SJCRH30 (cell line): ENCODE measurements at regions not wholly inside any gene's neighbourhood (a gene's known extent, or its start where the extent isn't known, plus 50 kb on each side); places are given as distances from the start of the nearest gene placed in this dataset.

Experiments
- DNase-seq, 2 experiments: peaks; one replicate each; pipeline ENCODE4 v3.0.0-alpha.2; 2015 to 2020
- H3K27ac ChIP-seq: fragments of 250-450 bp; sonication (Bioruptor Pico); 2 replicates; pipeline ENCODE4 v1.5.1; 2020; ENCODE audit warnings: mild to moderate bottlenecking, moderate library complexity
- H3K27me3 ChIP-seq: fragments of 250-450 bp; sonication (Bioruptor Pico); 2 replicates; pipeline ENCODE4 v1.5.1; 2020; ENCODE audit warnings: mild to moderate bottlenecking, moderate library complexity
- H3K36me3 ChIP-seq: fragments of 250-450 bp; sonication (Bioruptor Pico); 2 replicates; pipeline ENCODE4 v1.5.1; 2020; ENCODE audit warnings: mild to moderate bottlenecking, moderate library complexity
- H3K4me1 ChIP-seq: fragments of 250-450 bp; sonication (Bioruptor Pico); 2 replicates; pipeline ENCODE4 v1.5.1; 2020; ENCODE audit warnings: mild to moderate bottlenecking, moderate library complexity
- H3K4me3 ChIP-seq: fragments of 250-450 bp; sonication (Bioruptor Pico); 2 replicates; pipeline ENCODE4 v1.5.1; 2020; ENCODE audit warnings: mild to moderate bottlenecking, moderate library complexity
- H3K9me3 ChIP-seq: fragments of 250-450 bp; sonication (Bioruptor Pico); replicated peaks from 2 replicates; pipeline ENCODE4 v1.5.1; 2020; ENCODE audit warnings: mild to moderate bottlenecking, moderate library complexity

- peak overlapping the region; percentile 39 for H3K4me3 ChIP-seq
- H3K27ac ChIP-seq = peak overlapping the region; percentile 68
- DNase-seq = peak; percentile 29 to 70
These were observed 365.7 kb upstream of the EPHA7 start for GRCh38 chr6:93784794-93785693.

GRCh38 chr6:93779086-93779841 is 359.9 kb upstream of the EPHA7 start:
- no peaks in the 10 kb centered on the region for H3K27me3 ChIP-seq
- peak overlapping the region; percentile 56 for H3K4me3 ChIP-seq
- H3K9me3 ChIP-seq = no peaks in the 10 kb centered on the region
- peak overlapping the region; percentile 89 for H3K27ac ChIP-seq
- no peaks in the 10 kb centered on the region for H3K36me3 ChIP-seq
- H3K4me1 ChIP-seq = peaks cover 16% of the 10 kb centered on the region
- DNase-seq = peak; percentile 68 to 84

More at GRCh38 chr6:93784794-93785693, 365.7 kb upstream of the EPHA7 start:
- Histone ChIP-seq H3K9me3 (no peaks in the 10 kb centered on the region), H3K36me3 (no peaks in the 10 kb centered on the region), H3K27me3 (no peaks in the 10 kb centered on the region), H3K4me1 (peaks cover 34% of the 10 kb centered on the region)

- no peaks in the 10 kb centered on the region for H3K4me1 ChIP-seq
- H3K27me3 ChIP-seq = no peaks in the 10 kb centered on the region
- H3K9me3 ChIP-seq = no peaks in the 10 kb centered on the region
- H3K4me3 ChIP-seq = no peak overlapping the region
- no peak overlapping the region for H3K27ac ChIP-seq
- H3K36me3 ChIP-seq = no peaks in the 10 kb centered on the region
- DNase-seq = no peak
These were observed 339.8 kb upstream of the EPHA7 start for GRCh38 chr6:93759190-93759589.

GRCh38 chr6:93751969-93752368 is 332.6 kb upstream of the EPHA7 start:
- no peaks in the 10 kb centered on the region for H3K27me3 ChIP-seq
- no peak for DNase-seq
- no peak overlapping the region for H3K4me3 ChIP-seq
- no peaks in the 10 kb centered on the region for H3K4me1 ChIP-seq
- H3K9me3 ChIP-seq = no peaks in the 10 kb centered on the region
- no peaks in the 10 kb centered on the region for H3K36me3 ChIP-seq
- H3K27ac ChIP-seq = no peak overlapping the region

GRCh38 chr6:93749930-93750329 is 330.6 kb upstream of the EPHA7 start:
- no peaks in the 10 kb centered on the region for H3K36me3 ChIP-seq

GRCh38 chr6:93749191-93749590 is 329.8 kb upstream of the EPHA7 start:
- Histone ChIP-seq H3K27ac (no peak overlapping the region), H3K9me3 (0 out of 2 replicates have a peak, but pooled peaks cover 3% of the 10 kb centered on the region), H3K4me3 (no peak overlapping the region), H3K4me1 (no peaks in the 10 kb centered on the region), H3K27me3 (no peaks in the 10 kb centered on the region), H3K36me3 (no peaks in the 10 kb centered on the region)
- no peak for DNase-seq

More at GRCh38 chr6:93749930-93750329, 330.6 kb upstream of the EPHA7 start:
- no peak overlapping the region for H3K4me3 ChIP-seq
- no peak overlapping the region for H3K27ac ChIP-seq
- H3K27me3 ChIP-seq = no peaks in the 10 kb centered on the region
- DNase-seq = no peak
- H3K9me3 ChIP-seq = no peaks in the 10 kb centered on the region
- no peaks in the 10 kb centered on the region for H3K4me1 ChIP-seq

GRCh38 chr6:93746892-93747291 is 327.5 kb upstream of the EPHA7 start:
- Histone ChIP-seq H3K36me3 (no peaks in the 10 kb centered on the region), H3K27ac (no peak overlapping the region), H3K9me3 (peaks cover 9% of the 10 kb centered on the region; the same call in 1 of the 2 replicates), H3K4me3 (no peak overlapping the region), H3K4me1 (no peaks in the 10 kb centered on the region), H3K27me3 (no peaks in the 10 kb centered on the region)
- no peak for DNase-seq

- Histone ChIP-seq H3K9me3 (peaks cover 12% of the 10 kb centered on the region; the same call in 1 of the 2 replicates), H3K36me3 (no peaks in the 10 kb centered on the region), H3K4me1 (no peaks in the 10 kb centered on the region), H3K27ac (no peak overlapping the region), H3K4me3 (no peak overlapping the region), H3K27me3 (no peaks in the 10 kb centered on the region)
- DNase-seq = no peak
These were observed 325.9 kb upstream of the EPHA7 start for GRCh38 chr6:93745306-93745705.

- Histone ChIP-seq H3K27me3 (no peaks in the 10 kb centered on the region), H3K27ac (no peak overlapping the region), H3K36me3 (no peaks in the 10 kb centered on the region), H3K4me1 (peaks cover 18% of the 10 kb centered on the region), H3K9me3 (no peaks in the 10 kb centered on the region), H3K4me3 (no peak overlapping the region)
- DNase-seq = no peak
These were observed 315.7 kb upstream of the EPHA7 start for GRCh38 chr6:93735099-93735498.

- no peaks in the 10 kb centered on the region for H3K27me3 ChIP-seq
- no peak overlapping the region for H3K27ac ChIP-seq
- H3K4me3 ChIP-seq = no peak overlapping the region
- no peak for DNase-seq
- no peaks in the 10 kb centered on the region for H3K36me3 ChIP-seq
- H3K9me3 ChIP-seq = no peaks in the 10 kb centered on the region
- peaks cover 6% of the 10 kb centered on the region; the same call in 1 of the 2 replicates for H3K4me1 ChIP-seq
These were observed 311.9 kb upstream of the EPHA7 start for GRCh38 chr6:93731306-93731705.

- Histone ChIP-seq H3K9me3 (no peaks in the 10 kb centered on the region), H3K27me3 (no peaks in the 10 kb centered on the region), H3K36me3 (no peaks in the 10 kb centered on the region; the same call in 1 of the 2 replicates), H3K4me1 (peaks cover 6% of the 10 kb centered on the region; the same call in 1 of the 2 replicates), H3K4me3 (no peak overlapping the region), H3K27ac (no peak overlapping the region)
- no peak for DNase-seq
These were observed 308.8 kb upstream of the EPHA7 start for GRCh38 chr6:93728150-93728549.

GRCh38 chr6:93727447-93727846 is 308.1 kb upstream of the EPHA7 start:
- DNase-seq = no peak
- no peak overlapping the region for H3K27ac ChIP-seq
- H3K27me3 ChIP-seq = no peaks in the 10 kb centered on the region
- H3K36me3 ChIP-seq = no peaks in the 10 kb centered on the region; the same call in 1 of the 2 replicates
- H3K9me3 ChIP-seq = no peaks in the 10 kb centered on the region
- peaks cover 9% of the 10 kb centered on the region; the same call in 1 of the 2 replicates for H3K4me1 ChIP-seq
- H3K4me3 ChIP-seq = no peak overlapping the region

- DNase-seq = peak; percentile 44 to 77
- Histone ChIP-seq H3K9me3 (no peaks in the 10 kb centered on the region), H3K27ac (no peak overlapping the region), H3K27me3 (no peaks in the 10 kb centered on the region), H3K4me3 (no peak overlapping the region), H3K36me3 (no peaks in the 10 kb centered on the region; the same call in 1 of the 2 replicates), H3K4me1 (peaks cover 8% of the 10 kb centered on the region; the same call in 1 of the 2 replicates)
These were observed 302.2 kb upstream of the EPHA7 start for GRCh38 chr6:93721386-93722048.

GRCh38 chr6:93713974-93714373 is 294.6 kb upstream of the EPHA7 start:
- Histone ChIP-seq H3K4me1 (no peaks in the 10 kb centered on the region), H3K4me3 (no peak overlapping the region)
- no peak for DNase-seq

More at GRCh38 chr6:93713974-93714373, 294.6 kb upstream of the EPHA7 start:
- Histone ChIP-seq H3K9me3 (peaks cover 16% of the 10 kb centered on the region; the same call in 1 of the 2 replicates), H3K27ac (no peak overlapping the region), H3K27me3 (no peaks in the 10 kb centered on the region), H3K36me3 (no peaks in the 10 kb centered on the region; the same call in 1 of the 2 replicates)
